H9 (cell line): ENCODE measurements at regions not wholly inside any gene's neighbourhood (a gene's known extent, or its start where the extent isn't known, plus 50 kb on each side); places are given as distances from the start of the nearest gene placed in this dataset.
"Not testable (repeated sequence)": the region's sequence is repeated elsewhere in the genome, so short reads cannot be mapped to it uniquely, and the experiment has no call there.

Source experiments
- DNase-seq: peaks from one replicate; pipeline ENCODE4 v3.0.0-alpha.2; 2017
- H2AFZ ChIP-seq: one replicate; pipeline ENCODE4 v1.6.1; 2013; ENCODE audit warnings: mild to moderate bottlenecking, low read length, control low read depth, moderate library complexity
- H2AK5ac ChIP-seq: 2 replicates; pipeline ENCODE4 v1.6.1; 2013; ENCODE audit warnings: low read length, control low read depth, mixed read lengths; ENCODE audit not compliant: insufficient read length
- H2BK120ac ChIP-seq: one replicate; pipeline ENCODE4 v1.6.1; 2013; ENCODE audit warnings: low read depth, mild to moderate bottlenecking, low read length, control low read depth, inconsistent platforms; ENCODE audit not compliant: poor library complexity, severe bottlenecking
- H2BK12ac ChIP-seq: 2 replicates; pipeline ENCODE4 v1.6.1; 2013; ENCODE audit warnings: low read length, control low read depth, mixed read lengths, low read depth; ENCODE audit not compliant: insufficient read length
- H2BK15ac ChIP-seq: 2 replicates; pipeline ENCODE4 v1.6.1; 2013; ENCODE audit warnings: low read depth, low read length, control low read depth
- H2BK20ac ChIP-seq: one replicate; pipeline ENCODE4 v1.6.1; 2013; ENCODE audit warnings: low read depth, mild to moderate bottlenecking, low read length, control low read depth, inconsistent platforms; ENCODE audit not compliant: poor library complexity, severe bottlenecking
- H2BK5ac ChIP-seq: 2 replicates; pipeline ENCODE4 v1.6.1; 2013; ENCODE audit warnings: low read length, control low read depth, mixed read lengths; ENCODE audit not compliant: insufficient read length
- H3K14ac ChIP-seq: 2 replicates; pipeline ENCODE4 v1.6.1; 2013; ENCODE audit warnings: low read length, control low read depth; ENCODE audit not compliant: insufficient read depth
- H3K18ac ChIP-seq: 2 replicates; pipeline ENCODE4 v1.6.1; 2013; ENCODE audit warnings: low read depth, mild to moderate bottlenecking, mixed read lengths, low read length, control low read depth; ENCODE audit not compliant: insufficient read length
- H3K23ac ChIP-seq: 2 replicates; pipeline ENCODE4 v1.6.1; 2013; ENCODE audit warnings: low read length, control low read depth, mixed read lengths, low read depth; ENCODE audit not compliant: insufficient read length
- H3K23me2 ChIP-seq: 2 replicates; pipeline ENCODE4 v1.6.1; 2013; ENCODE audit warnings: low read depth, mild to moderate bottlenecking, mixed read lengths, low read length, control low read depth; ENCODE audit not compliant: insufficient read length, poor library complexity, severe bottlenecking
- H3K27ac ChIP-seq: 2 replicates; pipeline ENCODE4 v1.5.1; 2013; ENCODE audit warnings: low read length, control low read depth, mixed read lengths, low read depth; ENCODE audit not compliant: insufficient read length
- H3K27me3 ChIP-seq: 2 replicates; pipeline ENCODE4 v1.6.1; 2013; ENCODE audit warnings: low read length, control low read depth, inconsistent platforms; ENCODE audit not compliant: insufficient read depth
- H3K4ac ChIP-seq: 2 replicates; pipeline ENCODE4 v1.6.1; 2013; ENCODE audit warnings: low read depth, mild to moderate bottlenecking, control low read depth, inconsistent platforms, low read length, moderate library complexity
- H3K4me1 ChIP-seq: 2 replicates; pipeline ENCODE4 v1.6.1; 2013; ENCODE audit warnings: low read length, control low read depth, inconsistent platforms; ENCODE audit not compliant: insufficient read depth
- H3K4me2 ChIP-seq: 2 replicates; pipeline ENCODE4 v1.6.1; 2013; ENCODE audit warnings: low read length, control low read depth, mixed read lengths; ENCODE audit not compliant: insufficient read length, insufficient read depth
- H3K56ac ChIP-seq: 2 replicates; pipeline ENCODE4 v1.6.1; 2013; ENCODE audit warnings: low read depth, mild to moderate bottlenecking, mixed read lengths, low read length, control low read depth; ENCODE audit not compliant: insufficient read length
- H3K79me1 ChIP-seq: 2 replicates; pipeline ENCODE4 v1.6.1; 2013; ENCODE audit warnings: low read depth, mild to moderate bottlenecking, moderate library complexity, low read length, control low read depth, inconsistent platforms; ENCODE audit not compliant: insufficient read depth, poor library complexity, severe bottlenecking
- H3K79me2 ChIP-seq: 2 replicates; pipeline ENCODE4 v1.6.1; 2013; ENCODE audit warnings: low read length, control low read depth, inconsistent platforms; ENCODE audit not compliant: insufficient read depth
- H3K9ac ChIP-seq: 2 replicates; pipeline ENCODE4 v1.6.1; 2013; ENCODE audit warnings: low read length, control low read depth, mixed read lengths; ENCODE audit not compliant: insufficient read length; ENCODE audit errors: extremely low read depth
- H3K9me3 ChIP-seq: one replicate; pipeline ENCODE4 v1.6.1; 2013; ENCODE audit warnings: low read depth, low read length, inconsistent platforms; ENCODE audit not compliant: control insufficient read depth
- H3T11ph ChIP-seq: one replicate; pipeline ENCODE4 v1.6.1; 2013; ENCODE audit warnings: mild to moderate bottlenecking, low read length, control low read depth, inconsistent platforms
- H4K20me1 ChIP-seq: one replicate; pipeline ENCODE4 v1.6.1; 2013; ENCODE audit not compliant: control insufficient read depth, insufficient read length, insufficient read depth
- H4K5ac ChIP-seq: 2 replicates; pipeline ENCODE4 v1.6.1; 2013; ENCODE audit warnings: low read depth, mild to moderate bottlenecking, mixed read lengths, low read length, control low read depth; ENCODE audit not compliant: insufficient read length
- H4K8ac ChIP-seq: replicated peaks from 2 replicates; pipeline ENCODE4 v1.6.1; 2013; ENCODE audit warnings: low read length, control low read depth, mixed read lengths, low read depth; ENCODE audit not compliant: insufficient read length
- H4K91ac ChIP-seq: 2 replicates; pipeline ENCODE4 v1.6.1; 2013; ENCODE audit warnings: low read depth, mild to moderate bottlenecking, moderate library complexity, mixed read lengths, low read length, control low read depth; ENCODE audit not compliant: insufficient read length
- H3K27ac Mint-ChIP-seq, 3 experiments: 2 replicates in 2 of 3; 3 replicates in 1 of 3; pipeline ENCODE4 v1.8.0; 2020 to 2021; ENCODE audit warnings: mixed read lengths in 3 of 3, mild to moderate bottlenecking in 1 of 3, moderate library complexity in 1 of 3
- H3K27me3 Mint-ChIP-seq: 2 replicates; pipeline ENCODE4 v1.8.0; 2021; ENCODE audit warnings: low read depth, mild to moderate bottlenecking, moderate library complexity, mixed read lengths
- H3K36me3 Mint-ChIP-seq, 3 experiments: 2 replicates in 2 of 3; 3 replicates in 1 of 3; pipeline ENCODE4 v1.8.0; 2020 to 2021; ENCODE audit warnings: low read depth in 3 of 3, mixed read lengths in 3 of 3; ENCODE audit not compliant: insufficient read depth in 1 of 3
- H3K4me1 Mint-ChIP-seq, 2 experiments: 2 replicates each; pipeline ENCODE4 v1.8.0; 2020; ENCODE audit warnings: mixed read lengths in 2 of 2
- H3K4me3 Mint-ChIP-seq, 2 experiments: 2 replicates in 1 of 2; 3 replicates in 1 of 2; pipeline ENCODE4 v1.8.0; 2020 to 2021; ENCODE audit warnings: mild to moderate bottlenecking in 2 of 2, mixed read lengths in 2 of 2, moderate library complexity in 1 of 2
- H3K9me3 Mint-ChIP-seq, 2 experiments: 2 replicates in 1 of 2; 3 replicates in 1 of 2; pipeline ENCODE4 v1.8.0; 2020; ENCODE audit warnings: mild to moderate bottlenecking in 2 of 2, mixed read lengths in 2 of 2, moderate library complexity in 1 of 2
- WGBS: extraction: QIAGEN DNeasy Blood & Tissue Kit; methylation state at CpG from one replicate; pipeline ENCODE4 v1.1.7; 2013; ENCODE audit warnings: missing lambda C conversion rate, low lambda C conversion rate, mixed read lengths; ENCODE audit not compliant: insufficient read length; ENCODE audit errors: extremely low coverage; 5-methylcytosine and 5-hydroxymethylcytosine counted together
- TF ChIP-seq, protein P1 (sequence below): fragments of 200-600 bp; sonication (generic); conservative IDR thresholded peaks from 3 replicates; pipeline ENCODE4 v1.8.0; 2021; ENCODE audit warnings: antibody characterized with exemption, mild to moderate bottlenecking

DNA sequence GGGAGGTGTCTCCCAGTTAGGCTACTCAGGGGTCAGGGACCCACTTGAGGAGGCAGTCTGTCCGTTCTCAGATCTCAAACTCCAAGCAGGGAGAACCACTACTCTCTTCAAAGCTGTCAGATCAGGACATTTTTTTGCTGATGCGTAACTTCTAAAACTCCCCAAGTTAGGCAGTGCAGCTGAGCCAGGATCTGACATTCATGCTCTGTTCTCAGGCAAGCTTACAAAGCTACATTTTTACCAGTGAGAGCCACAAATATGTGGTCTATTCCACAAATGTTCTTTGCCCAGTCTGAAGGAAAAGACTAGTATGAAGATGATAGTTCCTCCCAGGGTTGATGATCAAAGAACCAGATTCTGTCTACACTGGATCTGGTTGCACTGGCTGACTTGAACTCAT, 184.1 kb downstream of the MTCL1 start:
- Mint-ChIP-seq H3K4me3 (no peak overlapping the region), H3K27ac (no peak overlapping the region), H3K27me3 (no peaks in the 10 kb centered on the region), H3K4me1 (peaks cover 10 to 16% of the 10 kb centered on the region in 2 experiments), H3K9me3 (peaks cover 27 to 33% of the 10 kb centered on the region in 2 experiments), H3K36me3 (peaks cover 7 to 41% (median 32%) of the 10 kb centered on the region in 3 experiments)
- Histone ChIP-seq H3K4ac (no peak overlapping the region), H2BK20ac (peak overlapping the region; percentile 49), H3K9ac (no peak overlapping the region), H3K14ac (no peak overlapping the region), H3K27ac (no peak overlapping the region), H2BK5ac (no peak overlapping the region), H2BK15ac (no peak overlapping the region), H3K79me1 (no peaks in the 10 kb centered on the region), H4K91ac (no peak overlapping the region), H2AK5ac (no peak overlapping the region), H4K5ac (no peak overlapping the region), H2BK12ac (peak overlapping the region; percentile 86), H2BK120ac (no peak overlapping the region), H3K23ac (no peak overlapping the region), H3K4me1 (peaks cover 3% of the 10 kb centered on the region; the same call in 1 of the 2 replicates), H3K56ac (no peak overlapping the region), H4K8ac (no peak overlapping the region), H4K20me1 (no peaks in the 10 kb centered on the region), H3K23me2 (no peaks in the 10 kb centered on the region), H3K4me2 (no peak overlapping the region), H3K18ac (no peak overlapping the region), H2AFZ (no peak overlapping the region), H3K9me3 (no peaks in the 10 kb centered on the region), H3K27me3 (no peaks in the 10 kb centered on the region), H3T11ph (no peak overlapping the region), H3K79me2 (no peaks in the 10 kb centered on the region)
- DNase-seq = no peak
- TF ChIP-seq, protein P1, sequence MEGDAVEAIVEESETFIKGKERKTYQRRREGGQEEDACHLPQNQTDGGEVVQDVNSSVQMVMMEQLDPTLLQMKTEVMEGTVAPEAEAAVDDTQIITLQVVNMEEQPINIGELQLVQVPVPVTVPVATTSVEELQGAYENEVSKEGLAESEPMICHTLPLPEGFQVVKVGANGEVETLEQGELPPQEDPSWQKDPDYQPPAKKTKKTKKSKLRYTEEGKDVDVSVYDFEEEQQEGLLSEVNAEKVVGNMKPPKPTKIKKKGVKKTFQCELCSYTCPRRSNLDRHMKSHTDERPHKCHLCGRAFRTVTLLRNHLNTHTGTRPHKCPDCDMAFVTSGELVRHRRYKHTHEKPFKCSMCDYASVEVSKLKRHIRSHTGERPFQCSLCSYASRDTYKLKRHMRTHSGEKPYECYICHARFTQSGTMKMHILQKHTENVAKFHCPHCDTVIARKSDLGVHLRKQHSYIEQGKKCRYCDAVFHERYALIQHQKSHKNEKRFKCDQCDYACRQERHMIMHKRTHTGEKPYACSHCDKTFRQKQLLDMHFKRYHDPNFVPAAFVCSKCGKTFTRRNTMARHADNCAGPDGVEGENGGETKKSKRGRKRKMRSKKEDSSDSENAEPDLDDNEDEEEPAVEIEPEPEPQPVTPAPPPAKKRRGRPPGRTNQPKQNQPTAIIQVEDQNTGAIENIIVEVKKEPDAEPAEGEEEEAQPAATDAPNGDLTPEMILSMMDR = no peak
- WGBS = no CpG with 5 or more reads among the region's 2 CpGs

DNA sequence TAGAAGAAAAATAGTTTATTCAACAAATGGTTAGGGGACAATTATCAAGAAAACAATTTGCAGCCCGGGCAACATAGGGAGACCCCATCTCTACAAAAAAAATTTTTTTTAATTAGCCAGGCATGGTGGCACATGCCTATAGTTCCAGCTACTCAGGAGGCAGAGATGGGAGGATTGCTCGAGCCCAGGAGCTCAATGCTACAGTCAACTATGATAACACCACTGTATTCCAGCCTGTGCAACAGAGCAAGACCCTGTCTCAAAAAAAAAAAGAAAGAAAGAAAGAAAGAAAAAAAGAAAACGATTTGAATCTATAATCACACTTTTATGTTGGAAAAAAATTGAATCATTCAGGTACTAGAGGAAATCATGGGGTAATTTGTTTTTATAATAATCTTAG, 185.1 kb downstream of the MTCL1 start:
- not testable (repeated sequence) for H2BK12ac ChIP-seq, H2BK5ac ChIP-seq, H3K27me3 ChIP-seq, H3K23me2 ChIP-seq, H3K9ac ChIP-seq, H3K27ac Mint-ChIP-seq, H3K9me3 ChIP-seq, H3K79me2 ChIP-seq, H3K23ac ChIP-seq, H3T11ph ChIP-seq, H3K56ac ChIP-seq, H3K79me1 ChIP-seq, H2BK120ac ChIP-seq, H4K5ac ChIP-seq, H3K27ac ChIP-seq, H2AFZ ChIP-seq, H4K91ac ChIP-seq, H3K4ac ChIP-seq, H3K27me3 Mint-ChIP-seq, H3K14ac ChIP-seq, DNase-seq, H2BK20ac ChIP-seq, H4K8ac ChIP-seq, H3K4me2 ChIP-seq, H4K20me1 ChIP-seq, H3K4me3 Mint-ChIP-seq, H2AK5ac ChIP-seq, H2BK15ac ChIP-seq, H3K4me1 ChIP-seq, H3K18ac ChIP-seq
- Mint-ChIP-seq H3K9me3 (peaks cover 20 to 27% of the 10 kb centered on the region in 2 experiments), H3K36me3 (peaks cover 7 to 36% (median 28%) of the 10 kb centered on the region in 3 experiments), H3K4me1 (peaks cover 10 to 16% of the 10 kb centered on the region in 2 experiments)
- no CpG with 5 or more reads among the region's 3 CpGs for WGBS
